Gastrocnemius medialis (tissue), 4 donors: ENCODE measurements at regions not wholly inside any gene's neighbourhood (a gene's known extent, or its start where the extent isn't known, plus 50 kb on each side); places are given as distances from the start of the nearest gene placed in this dataset.

Experiments
- ATAC-seq, 2 donors: fragments of 150-250 bp; one replicate each; pipeline ENCODE4 v1.9.1; 2016
- DNase-seq, 2 donors: peaks; one replicate each; pipeline ENCODE4 v3.0.0-alpha.2; 2019
- H3K27ac ChIP-seq, 4 donors: fragments of 200-600 bp; sonication (generic); 1 replicate in 1 of 4; 2 replicates in 3 of 4; pipeline ENCODE4 v1.5.1; 2016 to 2018; ENCODE audit warnings: mild to moderate bottlenecking in 2 of 4, moderate library complexity in 1 of 4
- H3K27me3 ChIP-seq, 3 donors: fragments of 200-600 bp; sonication (generic) in 2 of 3; 1 replicate in 1 of 3; 2 replicates in 2 of 3; pipeline versions ENCODE4 v1.5.1 to v1.6.0; 2016 to 2019; ENCODE audit warnings: mild to moderate bottlenecking in 1 of 3, moderate library complexity in 1 of 3
- H3K36me3 ChIP-seq, 2 donors: fragments of 200-600 bp; sonication (generic) in 1 of 2; one replicate each; pipeline ENCODE4 v1.5.1; 2017 to 2018
- H3K4me1 ChIP-seq, 2 donors: fragments of 200-600 bp; sonication (generic) in 1 of 2; one replicate each; pipeline ENCODE4 v1.5.1; 2016 to 2017; ENCODE audit warnings: mild to moderate bottlenecking in 2 of 2
- H3K4me3 ChIP-seq, 4 donors: fragments of 200-600 bp; sonication (generic) in 3 of 4; 1 replicate in 1 of 4; 2 replicates in 3 of 4; pipeline ENCODE4 v1.5.1; 2016 to 2019; ENCODE audit warnings: mild to moderate bottlenecking in 2 of 4
- H3K9me3 ChIP-seq, 3 donors: fragments of 200-600 bp; sonication (generic) in 2 of 3; 1 replicate in 1 of 3; 2 replicates in 2 of 3; pipeline ENCODE4 v1.5.1; 2016 to 2019
- CTCF ChIP-seq, 5 experiments: fragments of 450-650 bp in 3 of 5; fragments of 200-600 bp in 2 of 5; sonication (generic) in 2 of 5; IDR thresholded peaks in 4 of 5; conservative IDR thresholded peaks in 1 of 5; 1 replicate in 4 of 5; 2 replicates in 1 of 5; pipeline ENCODE4 v1.5.1; 2016 to 2019; ENCODE audit warnings: antibody characterized with exemption in 5 of 5, mild to moderate bottlenecking in 3 of 5, moderate library complexity in 3 of 5
- POLR2A ChIP-seq, 2 donors: fragments of 450-650 bp; IDR thresholded peaks; one replicate each; pipeline ENCODE4 v1.6.1; 2017; ENCODE audit warnings: antibody characterized with exemption in 2 of 2, mild to moderate bottlenecking in 2 of 2, moderate library complexity in 2 of 2
- in situ Hi-C, 4 donors: fragments of 200-750 bp; cut with MboI; loops; one replicate each; pipeline versions ENCODE4 v1.15.0 to v1.8.0; 2017; ENCODE audit warnings: low sequenced_read_pairs in 4 of 4
- intact Hi-C: fragments of 100-400 bp; cut with DNase I; formaldehyde crosslinking; loops from one replicate; pipeline ENCODE4 v1.15.1; 2023; ENCODE audit warnings: low total_unique reads

- no peak for ATAC-seq
- Histone ChIP-seq H3K4me1 (no peaks in the 10 kb centered on the region), H3K27me3 (no peaks in the 10 kb centered on the region), H3K36me3 (no peaks in the 10 kb centered on the region), H3K9me3 (no peaks in the 10 kb centered on the region), H3K4me3 (no peak overlapping the region), H3K27ac (no peak overlapping the region)
- no peak for DNase-seq
- in situ Hi-C loops: no loop called here
- intact Hi-C loops: no loop called here
- TF ChIP-seq POLR2A (IDR thresholded peaks at IDR 0.05) (no peak), CTCF (IDR thresholded peaks at IDR 0.05 in 4 of 5, conservative IDR thresholded peaks at IDR 0.05 in 1 of 5) (no peak)
These were observed 279.9 kb upstream of the CDYL start for GRCh38 chr6:4496284-4496683.

- in situ Hi-C loops (no loop called here), intact Hi-C loops (no loop called here)
- no peak for TF ChIP-seq CTCF (IDR thresholded peaks at IDR 0.05 in 4 of 5, conservative IDR thresholded peaks at IDR 0.05 in 1 of 5)
- Histone ChIP-seq H3K27me3 (no peaks in the 10 kb centered on the region), H3K9me3 (no peaks in the 10 kb centered on the region), H3K4me3 (no peak overlapping the region), H3K36me3 (no peaks in the 10 kb centered on the region), H3K27ac (no peak overlapping the region), H3K4me1 (no peaks in the 10 kb centered on the region)
- DNase-seq (no peak), ATAC-seq (no peak)
These were observed 284.5 kb upstream of the CDYL start for GRCh38 chr6:4491501-4492260.

- TF ChIP-seq POLR2A (IDR thresholded peaks at IDR 0.05) (no peak), CTCF (IDR thresholded peaks at IDR 0.05 in 4 of 5, conservative IDR thresholded peaks at IDR 0.05 in 1 of 5) (no peak)
- DNase-seq (no peak), ATAC-seq (no peak)
- in situ Hi-C loops (no loop called here), intact Hi-C loops (no loop called here)
- no peaks in the 10 kb centered on the region for H3K27me3 ChIP-seq
- no peak overlapping the region for H3K4me3 ChIP-seq
- no peaks in the 10 kb centered on the region for H3K4me1 ChIP-seq
- no peaks in the 10 kb centered on the region for H3K36me3 ChIP-seq
- H3K9me3 ChIP-seq: no peaks in the 10 kb centered on the region
- no peak overlapping the region for H3K27ac ChIP-seq
These were observed 286.7 kb upstream of the CDYL start for GRCh38 chr6:4489538-4489937.

- no peak for TF ChIP-seq CTCF (IDR thresholded peaks at IDR 0.05 in 4 of 5, conservative IDR thresholded peaks at IDR 0.05 in 1 of 5)
- no peak for TF ChIP-seq POLR2A (IDR thresholded peaks at IDR 0.05)
- no peak for ATAC-seq
- no peak for DNase-seq
- Histone ChIP-seq H3K4me1 (no peaks in the 10 kb centered on the region), H3K27ac (no peak overlapping the region), H3K27me3 (no peaks in the 10 kb centered on the region), H3K9me3 (no peaks in the 10 kb centered on the region), H3K4me3 (no peak overlapping the region), H3K36me3 (no peaks in the 10 kb centered on the region)
- in situ Hi-C loops (no loop called here), intact Hi-C loops (no loop called here)
These were observed 287.8 kb upstream of the CDYL start for GRCh38 chr6:4488389-4488788.

- no peaks in the 10 kb centered on the region for H3K9me3 ChIP-seq
- H3K27me3 ChIP-seq: no peaks in the 10 kb centered on the region
- in situ Hi-C loops (no loop called here), intact Hi-C loops (no loop called here)
- no peaks in the 10 kb centered on the region for H3K4me1 ChIP-seq
- no peak for ATAC-seq
- peak in 1 of 2 donors; percentile 26 for DNase-seq
- no peak overlapping the region for H3K27ac ChIP-seq
- H3K36me3 ChIP-seq: no peaks in the 10 kb centered on the region
- TF ChIP-seq CTCF (IDR thresholded peaks at IDR 0.05 in 4 of 5, conservative IDR thresholded peaks at IDR 0.05 in 1 of 5) (no peak), POLR2A (IDR thresholded peaks at IDR 0.05) (no peak)
- no peak overlapping the region for H3K4me3 ChIP-seq
These were observed 288.7 kb upstream of the CDYL start for GRCh38 chr6:4487538-4487937.
